ENCODE measurements at regions not wholly inside any gene's neighbourhood (a gene's known extent, or its start where the extent isn't known, plus 50 kb on each side); places are given as distances from the start of the nearest gene placed in this dataset.

GRCh38 chr7:46239846-46240245 lies 318.8 kb upstream of the IGFBP3 start:
- no peak for TF ChIP-seq CTCF (IDR thresholded peaks at IDR 0.05)
- no peak for TF ChIP-seq POLR2A (IDR thresholded peaks at IDR 0.05)
